Stimulated activated CD8-positive, alpha-beta memory T cell treated with anti-CD3 and anti-CD28 coated beads, Interleukin-15, amount 100 ng/mL, for 48 hours (primary cell): ENCODE measurements at regions not wholly inside any gene's neighbourhood (a gene's known extent, or its start where the extent isn't known, plus 50 kb on each side); places are given as distances from the start of the nearest gene placed in this dataset.
"Not testable (repeated sequence)": the region's sequence is repeated elsewhere in the genome, so short reads cannot be mapped to it uniquely, and the experiment has no call there.

Source experiments
- DNase-seq, 2 donors: peaks; one replicate each; pipeline ENCODE4 v3.0.0-alpha.2; 2020; ENCODE audit warnings: low read depth in 2 of 2

GRCh38 chr1:65062339-65062738 lies 85.7 kb upstream of the AK4 start:
- no peak for DNase-seq

DNA sequence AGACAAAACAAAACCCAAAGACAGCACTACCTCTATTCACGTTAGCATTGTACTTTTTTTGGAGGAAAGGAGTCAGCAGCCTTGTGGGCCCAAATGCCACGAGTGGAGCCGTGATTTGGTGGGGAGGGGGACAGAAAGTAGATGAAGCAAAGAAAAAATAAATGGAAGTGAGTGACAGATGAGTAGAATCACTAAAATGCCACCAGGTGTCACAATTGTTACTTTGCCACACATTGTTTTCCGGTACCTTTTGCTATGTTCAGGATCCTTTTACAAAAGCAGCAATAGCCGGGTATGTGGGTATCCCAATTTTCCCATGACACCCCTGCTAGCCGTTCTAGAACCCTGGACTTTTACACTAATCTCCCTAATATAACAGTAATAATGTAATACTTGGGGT lies 85.0 kb upstream of the AK4 start:
- no peak for DNase-seq

DNA sequence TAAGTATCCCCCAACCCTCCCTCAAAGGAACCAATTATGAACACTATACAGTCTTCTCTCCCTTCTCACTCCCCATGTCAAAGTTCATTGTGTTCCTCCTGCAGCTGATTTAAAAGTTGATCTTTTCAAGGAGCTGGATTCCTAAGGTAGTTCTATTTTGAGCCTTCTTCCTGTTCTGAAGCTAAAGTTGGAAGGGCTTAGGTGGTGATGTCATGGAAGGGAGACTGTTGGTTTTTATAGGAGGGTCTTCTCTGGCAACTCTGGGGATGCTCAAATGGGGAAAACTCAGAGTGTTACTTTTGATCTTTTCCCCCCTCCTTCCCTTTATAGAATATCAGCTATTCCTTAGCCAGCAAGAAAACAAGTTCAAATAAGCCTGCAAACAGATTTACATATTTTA lies 83.0 kb upstream of the AK4 start:
- no peak for DNase-seq

GRCh38 chr1:65065524-65066418 lies 82.2 kb upstream of the AK4 start:
- no peak for DNase-seq

GRCh38 chr1:65066419-65066765 lies 81.6 kb upstream of the AK4 start:
- DNase-seq = no peak

- DNase-seq = peak; percentile 51 to 59
These were observed 81.1 kb upstream of the AK4 start for GRCh38 chr1:65066766-65067490.

- peak in 1 of 2 donors; percentile 34 for DNase-seq
These were observed 80.4 kb upstream of the AK4 start for GRCh38 chr1:65067491-65068201.

GRCh38 chr1:65068202-65069010 lies 79.6 kb upstream of the AK4 start:
- DNase-seq = no peak

DNA sequence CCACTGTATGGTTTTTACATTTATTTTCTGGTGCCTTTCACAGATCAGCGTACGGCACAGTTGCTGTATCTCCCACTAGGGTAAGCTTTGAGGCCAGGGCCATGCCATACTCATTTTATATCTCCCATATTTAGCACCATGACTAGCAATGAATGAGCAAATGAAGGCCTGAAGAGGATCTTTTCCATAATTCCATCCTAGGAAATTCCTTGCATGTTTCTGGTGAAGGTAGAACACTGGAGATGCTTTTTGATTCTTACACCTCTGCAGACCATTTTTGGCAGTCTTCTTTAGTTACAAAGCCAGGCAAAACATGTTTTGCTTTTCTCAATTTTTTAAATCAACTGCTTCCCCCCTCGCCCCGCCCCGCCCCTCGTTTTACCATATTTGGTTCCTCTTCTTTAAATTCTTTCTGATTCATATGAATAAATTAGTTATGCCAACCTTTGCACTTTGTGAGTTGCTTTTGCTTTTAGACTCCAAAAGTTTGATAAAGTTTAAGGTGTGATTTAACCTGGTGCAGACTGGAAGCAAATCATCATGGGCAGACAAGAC lies 78.9 kb upstream of the AK4 start:
- DNase-seq = no peak

DNA sequence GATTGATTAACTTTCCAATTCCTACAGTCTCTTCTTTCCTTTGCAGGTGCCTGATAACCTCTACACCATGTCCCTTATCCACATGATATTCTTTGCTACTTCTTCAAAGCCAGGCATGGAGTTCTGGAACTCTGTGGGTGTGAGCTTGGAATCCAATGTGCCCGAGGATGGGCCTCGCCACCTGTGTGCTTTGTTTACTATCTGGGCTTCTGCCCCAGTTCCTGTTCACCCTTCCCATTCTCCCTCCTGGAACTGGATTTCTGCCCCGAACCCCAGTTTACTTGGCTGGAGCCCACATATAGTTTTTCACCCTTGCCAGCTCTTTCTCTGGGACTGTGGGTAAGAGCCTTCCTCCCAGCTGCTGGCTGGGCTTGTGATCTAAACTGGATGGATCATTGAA lies 75.2 kb upstream of the AK4 start:
- DNase-seq = no peak

- DNase-seq = peak in 1 of 2 donors; percentile 24
These were observed 72.7 kb upstream of the AK4 start for GRCh38 chr1:65075123-65075976.

DNA sequence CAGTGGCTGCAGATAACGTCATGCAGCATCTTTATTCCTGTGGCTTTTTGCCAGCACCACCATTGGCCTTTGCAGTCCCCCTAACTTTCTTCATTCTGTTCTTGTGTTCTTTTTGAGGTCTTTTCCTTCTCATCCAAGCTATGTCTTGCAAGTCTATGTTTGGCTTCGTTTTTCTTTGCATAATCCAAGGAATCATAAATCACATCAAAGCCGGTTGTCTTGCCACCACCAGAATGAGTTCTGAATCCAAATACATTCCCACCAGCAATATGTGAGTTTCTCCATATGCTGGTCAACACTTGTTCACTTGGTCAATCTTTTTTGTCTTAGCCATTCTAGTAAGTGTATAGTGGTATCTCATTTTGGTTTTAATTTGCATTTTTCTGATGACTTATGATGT lies 70.6 kb upstream of the AK4 start:
- no peak for DNase-seq

- DNase-seq = no peak
These were observed 68.1 kb upstream of the AK4 start for GRCh38 chr1:65079941-65080340.

- no peak for DNase-seq
These were observed 65.5 kb upstream of the AK4 start for GRCh38 chr1:65082346-65083040.

DNA sequence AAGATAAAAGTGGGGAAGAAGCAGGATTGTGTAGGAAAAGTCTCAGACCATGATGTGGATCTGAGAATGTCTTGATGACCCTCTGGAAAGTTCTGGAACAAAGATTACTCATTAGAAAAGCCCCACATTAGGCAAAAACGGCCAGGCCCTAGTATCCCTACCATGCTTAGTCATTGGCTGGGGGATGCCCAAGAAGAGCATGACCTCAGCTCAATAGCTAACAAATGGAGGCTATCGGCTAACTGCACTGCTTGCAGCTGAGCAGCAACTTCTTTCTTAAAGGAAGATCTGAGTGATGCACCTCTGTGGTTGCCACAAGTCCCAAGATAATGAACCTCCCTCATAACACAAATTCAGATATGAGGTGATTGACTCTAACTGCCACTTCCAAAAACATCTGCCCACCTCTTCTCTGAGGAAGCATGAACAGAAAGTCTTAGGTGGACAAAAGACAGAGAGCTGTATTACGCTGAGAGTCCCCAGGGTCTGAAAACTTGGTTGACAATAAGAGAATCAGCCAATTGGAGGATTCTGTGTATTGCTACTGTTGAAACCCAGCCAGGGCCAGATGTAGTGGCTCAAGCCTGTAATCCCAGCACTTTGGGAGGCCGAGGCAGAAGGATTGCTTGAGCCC lies 64.6 kb upstream of the AK4 start:
- no peak for DNase-seq

DNA sequence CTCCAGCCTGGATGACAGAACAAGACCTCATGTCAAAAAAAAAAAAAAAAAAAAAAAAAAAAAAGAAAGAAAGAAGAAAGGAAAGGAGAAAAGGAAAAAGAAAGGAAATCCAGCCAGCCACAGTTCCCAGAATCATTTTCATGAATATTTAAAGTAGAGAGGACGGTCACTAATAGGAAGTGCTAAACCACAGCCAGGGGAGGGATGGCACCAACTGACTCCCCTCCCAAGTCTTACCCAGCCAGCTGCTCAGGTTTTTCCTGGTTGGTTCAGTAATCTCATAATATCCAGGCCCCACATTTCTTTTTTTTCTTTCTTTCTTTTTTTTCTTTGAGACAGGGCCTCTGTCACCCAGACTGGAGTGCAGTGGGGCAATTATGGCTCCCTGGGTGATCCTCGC lies 63.9 kb upstream of the AK4 start:
- DNase-seq = no peak

- DNase-seq = not testable (repeated sequence)
These were observed 60.5 kb upstream of the AK4 start for GRCh38 chr1:65087519-65087918.

DNA sequence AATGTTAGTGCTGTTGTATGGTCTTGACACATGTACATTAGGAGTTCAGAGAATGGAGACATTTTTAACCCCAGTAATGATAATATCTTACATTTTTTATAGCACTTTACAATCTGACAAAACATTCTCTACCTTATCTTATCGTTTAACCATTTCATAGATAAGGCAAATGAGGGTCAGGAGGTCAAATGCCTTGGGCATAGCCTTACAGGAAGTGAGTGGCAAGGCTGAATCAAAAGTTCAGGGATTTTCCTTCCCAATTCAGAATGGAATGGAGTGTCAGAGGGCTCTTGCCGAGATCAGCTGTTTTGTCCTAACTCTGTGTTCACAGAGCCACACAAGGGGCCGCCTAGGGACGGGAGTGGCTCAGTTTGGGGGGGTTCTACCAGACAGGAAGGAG lies 57.6 kb upstream of the AK4 start:
- no peak for DNase-seq

- DNase-seq = no peak
These were observed 55.3 kb upstream of the AK4 start for GRCh38 chr1:65092691-65093090.
